K562 (cell line): ENCODE measurements at regions not wholly inside any gene's neighbourhood (a gene's known extent, or its start where the extent isn't known, plus 50 kb on each side); places are given as distances from the start of the nearest gene placed in this dataset.

Experiments
- ATAC-seq: fragments of 200-7000 bp; cut with Tn5 transposase; 3 replicates; pipeline ENCODE4 v1.9.1; 2020; ENCODE audit warnings: moderate library complexity
- BruUV-seq: library from RNA; stranded (reverse); fragments of 400-500 nt; replicated peaks from 2 replicates; lab custom pipeline; 2021; lab: Mats Ljungman, UMichigan
- CTCF ChIA-PET: fragments of 300-600 bp; formaldehyde crosslinking; extraction: SDS; loops from one replicate; lab custom pipeline; 2021; ENCODE audit warnings: low intra/inter-chr PET ratio; lab: Yijun Ruan, JAX
- POLR2A ChIA-PET: fragments of 300-600, 350-650 bp; sonication (Branson Sonifier 250); formaldehyde crosslinking; extraction: SDS; loops from one replicate; lab custom pipeline; 2021; ENCODE audit warnings: antibody characterized with exemption, inconsistent platforms; lab: Yijun Ruan, JAX
- DNase-seq, 4 experiments: peaks; one replicate each; pipeline versions ENCODE4 v3.0.0 to v3.0.0-alpha.2; 2011 to 2018; ENCODE audit warnings: low spot score in 3 of 4, mixed read lengths in 3 of 4; ENCODE audit errors: extremely low read depth in 1 of 4
- FAIRE-seq: peaks from 2 replicates; lab custom pipeline; 2011; peaks lifted over from hg19 to GRCh38; lab: Jason Lieb, UNC
- H2AFZ ChIP-seq: 2 replicates; pipeline ENCODE4 v1.6.0; 2011; ENCODE audit warnings: low read depth, low read length, control low read depth, inconsistent platforms
- H3K27ac ChIP-seq: fragments of 200-600 bp; 3 replicates; pipeline ENCODE4 v1.8.0; 2011; ENCODE audit warnings: low read depth, mild to moderate bottlenecking, control low read depth, inconsistent platforms, low read length, moderate library complexity, mixed read lengths; ENCODE audit errors: extremely low read depth
- H3K27me3 ChIP-seq, 2 experiments: fragments of 300-600 bp in 1 of 2; 2 replicates in 1 of 2; 3 replicates in 1 of 2; pipeline versions ENCODE4 v1.6.0 to v1.8.0; 2011; ENCODE audit warnings: inconsistent platforms in 2 of 2, low read length in 2 of 2, mild to moderate bottlenecking in 1 of 2, mixed read lengths in 1 of 2, moderate library complexity in 1 of 2; ENCODE audit not compliant: control insufficient read depth in 2 of 2, insufficient read depth in 2 of 2
- H3K36me3 ChIP-seq: fragments of 300-600 bp; 3 replicates; pipeline ENCODE4 v1.8.0; 2011; ENCODE audit warnings: mild to moderate bottlenecking, low read length, inconsistent platforms; ENCODE audit not compliant: control insufficient read depth, insufficient read depth
- H3K4me1 ChIP-seq, 2 experiments: fragments of 200-600 bp in 1 of 2; replicated peaks in 1 of 2; 2 replicates in 1 of 2; 3 replicates in 1 of 2; pipeline versions ENCODE4 v1.5.1 to v1.8.0; 2011; ENCODE audit warnings: inconsistent platforms in 2 of 2, low read length in 2 of 2, mild to moderate bottlenecking in 1 of 2, mixed read lengths in 1 of 2, moderate library complexity in 1 of 2; ENCODE audit not compliant: control insufficient read depth in 2 of 2, insufficient read depth in 2 of 2
- H3K4me2 ChIP-seq: 2 replicates; pipeline ENCODE4 v1.6.1; 2011; ENCODE audit warnings: low read length, control low read depth, inconsistent platforms, mixed read lengths; ENCODE audit not compliant: insufficient read depth
- H3K4me3 ChIP-seq: fragments of 200-600 bp; sonication (generic), shearing (Covaris generic); 2 replicates; pipeline ENCODE4 v1.5.1; 2016; ENCODE audit warnings: control low read depth, inconsistent platforms
- H3K79me2 ChIP-seq: fragments of 200-600 bp; 3 replicates; pipeline ENCODE4 v1.8.0; 2011; ENCODE audit warnings: low read length, inconsistent platforms; ENCODE audit not compliant: control insufficient read depth, insufficient read depth
- H3K9ac ChIP-seq, 2 experiments: 2 replicates each; pipeline versions ENCODE4 v1.6.0 to v1.6.1; 2011; ENCODE audit warnings: low read depth in 2 of 2, low read length in 2 of 2, control low read depth in 1 of 2, inconsistent platforms in 1 of 2, mild to moderate bottlenecking in 1 of 2, mixed read lengths in 1 of 2; ENCODE audit not compliant: insufficient read depth in 1 of 2
- H3K9me1 ChIP-seq: one replicate; pipeline ENCODE4 v1.6.0; 2011; ENCODE audit warnings: inconsistent platforms, mild to moderate bottlenecking, low read length, moderate library complexity; ENCODE audit not compliant: control insufficient read depth, insufficient read depth
- H3K9me3 ChIP-seq: replicated peaks from 2 replicates; pipeline ENCODE4 v1.5.1; 2011; ENCODE audit warnings: low read depth, low read length, inconsistent platforms; ENCODE audit not compliant: control insufficient read depth, insufficient read depth
- H4K20me1 ChIP-seq: replicated peaks from 2 replicates; pipeline ENCODE4 v1.6.1; 2011; ENCODE audit warnings: low read length, inconsistent platforms, mixed read lengths; ENCODE audit not compliant: control insufficient read depth, insufficient read depth
- ARID4B ChIP-seq: sonication (generic); formaldehyde crosslinking; IDR thresholded peaks from 2 replicates; pipeline ENCODE4 v1.8.0; 2022; ENCODE audit warnings: mild to moderate bottlenecking, missing genetic modification reagents
- CBX1 ChIP-seq: sonication (generic); IDR thresholded peaks from 2 replicates; pipeline ENCODE4 v1.6.1; 2016; ENCODE audit warnings: antibody characterized with exemption, low read depth, mild to moderate bottlenecking
- CSDE1 ChIP-seq, 2 experiments: fragments of 450-650 bp; IDR thresholded peaks; 2 replicates each; pipeline ENCODE4 v1.6.1; 2016; ENCODE audit warnings: mild to moderate bottlenecking in 1 of 2
- GABPA ChIP-seq: fragments of 200-800 bp; sonication (Bioruptor generic); conservative IDR thresholded peaks from 2 replicates; pipeline ENCODE4 v1.6.1; 2016; ENCODE audit warnings: low read depth, missing genetic modification characterization, missing compliant biosample characterization
- NFE2L1 ChIP-seq: fragments of 450-650 bp; IDR thresholded peaks from 2 replicates; pipeline ENCODE4 v1.6.1; 2016; ENCODE audit warnings: missing genetic modification characterization, low read depth, mild to moderate bottlenecking, missing compliant biosample characterization, moderate library complexity, borderline replicate concordance
- POU5F1 ChIP-seq: fragments of 150-350 bp; IDR thresholded peaks from 2 replicates; pipeline ENCODE4 v1.6.1; 2014; ENCODE audit warnings: borderline replicate concordance, low read length, low read depth, mild to moderate bottlenecking; ENCODE audit not compliant: partially characterized antibody
- PRDM10 ChIP-seq: fragments of 450-650 bp; IDR thresholded peaks from 2 replicates; pipeline ENCODE4 v1.6.1; 2018; ENCODE audit not compliant: partially characterized antibody
- TCF15 ChIP-seq: fragments of 250-450 bp; sonication (Bioruptor Pico); IDR thresholded peaks from 2 replicates; pipeline ENCODE4 v1.8.0; 2022; ENCODE audit warnings: moderate library complexity, mild to moderate bottlenecking, inconsistent platforms
- XRCC3 ChIP-seq: fragments of 450-650 bp; IDR thresholded peaks from 2 replicates; pipeline ENCODE4 v1.6.1; 2017; ENCODE audit warnings: mild to moderate bottlenecking, moderate library complexity
- ZNF707 ChIP-seq: fragments of 250-450 bp; sonication (Bioruptor Pico); conservative IDR thresholded peaks from 2 replicates; pipeline ENCODE4 v1.8.0; 2022; ENCODE audit warnings: inconsistent platforms, mild to moderate bottlenecking, moderate library complexity
- ZNF740 ChIP-seq, 3 experiments: fragments of 200-800 bp in 1 of 3; sonication (Bioruptor generic) in 1 of 3; sonication (generic) in 1 of 3; formaldehyde crosslinking in 1 of 3; IDR thresholded peaks; 2 replicates each; pipeline versions ENCODE4 v1.6.1 to v1.8.0; 2016 to 2022; ENCODE audit warnings: mild to moderate bottlenecking in 2 of 3, missing compliant biosample characterization in 2 of 3, missing genetic modification characterization in 2 of 3, missing genetic modification reagents in 1 of 3
- WGBS: fragments of 100-300 bp; shearing (Covaris generic); methylation state at CpG from one replicate; pipeline ENCODE4 v1.1.6; 2016; ENCODE audit warnings: low coverage, mixed read lengths; ENCODE audit not compliant: insufficient coverage; ENCODE audit errors: missing lambda C conversion rate; 5-methylcytosine and 5-hydroxymethylcytosine counted together
- in situ Hi-C: fragments of 300-500 bp; cut with MboI; formaldehyde crosslinking; loops from 4 replicates; pipeline ENCODE4 v1.15.0; 2018; ENCODE audit warnings: inconsistent platforms, mixed read lengths
- intact Hi-C: fragments of 100-400 bp; cut with micrococcal nuclease; formaldehyde crosslinking; loops from 2 replicates; pipeline ENCODE4 v1.14.2; 2022

- TF ChIP-seq GABPA (tag), result no peak
- no peak for TF ChIP-seq NFE2L1 (tag)
- no peak for TF ChIP-seq POU5F1
These were observed 64.5 kb upstream of the USP24 start (continued) for GRCh38 chr1:55279627-55280026.

GRCh38 chr1:55278378-55278777 is 63.2 kb upstream of the USP24 start:
- ATAC-seq (no peak), FAIRE-seq (no peak)
- 37% methylated on average over 2 of the region's 2 CpGs for WGBS
- H3K27ac ChIP-seq, result no peak overlapping the region
- in situ Hi-C loops, result loop anchor here (5.0 kb wide), 1 partner anchor 136 kb away; no protein-coding TSS in a partner anchor
- no peak for TF ChIP-seq TCF15
- no peak for TF ChIP-seq ZNF707 (CRISPR knock-in tag)
- no peak for TF ChIP-seq CBX1
- TF ChIP-seq XRCC3, result no peak
- TF ChIP-seq CSDE1 (IDR thresholded peaks at IDR 0.05), result no peak
- no peak for TF ChIP-seq PRDM10
- TF ChIP-seq ZNF740 (CRISPR knock-in tag; IDR thresholded peaks at IDR 0.05), result no peak
- no peak for TF ChIP-seq ZNF740 (tag; IDR thresholded peaks at IDR 0.05)
- no peak for TF ChIP-seq ARID4B (CRISPR knock-in tag)
- TF ChIP-seq, all 486 proteins: peak for 0
- no TSS peak for BruUV-seq
- H2AFZ ChIP-seq, result no peak overlapping the region
- no peaks in the 10 kb centered on the region for H4K20me1 ChIP-seq
- H3K27me3 ChIP-seq, result no peaks in the 10 kb centered on the region
- H3K9ac ChIP-seq, result no peak overlapping the region
- H3K79me2 ChIP-seq, result no peaks in the 10 kb centered on the region
- no peaks in the 10 kb centered on the region for H3K36me3 ChIP-seq
- ChIA-PET CTCF (interaction anchor here (0.6 to 3.2 kb wide), 3 partner anchors 80 to 138 kb away, joined by 3 to 44 read pairs (median 3); no protein-coding TSS in a partner anchor), POLR2A (interaction anchor here (0.7 to 1.6 kb wide), 4 partner anchors 9 to 112 kb away, joined by 3 read pairs; no protein-coding TSS in a partner anchor)
- no peaks in the 10 kb centered on the region for H3K9me3 ChIP-seq
- H3K4me1 ChIP-seq, result peaks cover 19 to 26% of the 10 kb centered on the region in 2 experiments
- H3K4me3 ChIP-seq, result no peak overlapping the region
- H3K9me1 ChIP-seq, result no peaks in the 10 kb centered on the region
- intact Hi-C loops, result no loop called here
- H3K4me2 ChIP-seq, result no peak overlapping the region
- no peak for DNase-seq
